Liver (tissue), 3 donors: ENCODE measurements at regions not wholly inside any gene's neighbourhood (a gene's known extent, or its start where the extent isn't known, plus 50 kb on each side); places are given as distances from the start of the nearest gene placed in this dataset.
A peak's percentile ranks its signal among the peaks of the same experiment; 100 is the strongest.

ENCODE experiments used
- ATF3 ChIP-seq: IDR thresholded peaks from 2 replicates; pipeline ENCODE4 v1.6.1; 2016; ENCODE audit warnings: antibody characterized with exemption
- CTCF ChIP-seq: fragments of 150-350 bp; IDR thresholded peaks from 2 replicates; pipeline ENCODE4 v1.5.1; 2017; ENCODE audit warnings: improper control_type of control experiment, low read depth, low read length; ENCODE audit not compliant: missing input control
- EGR1 ChIP-seq, 2 donors: IDR thresholded peaks; 2 replicates each; pipeline ENCODE4 v1.6.1; 2016 to 2018; ENCODE audit warnings: antibody characterized with exemption in 2 of 2, low read depth in 2 of 2
- JUND ChIP-seq, 2 donors: IDR thresholded peaks; 2 replicates each; pipeline ENCODE4 v1.6.1; 2016; ENCODE audit warnings: antibody characterized with exemption in 2 of 2
- MAX ChIP-seq: IDR thresholded peaks from 2 replicates; pipeline ENCODE4 v1.6.1; 2016; ENCODE audit warnings: antibody characterized with exemption
- RAD21 ChIP-seq, 2 donors: IDR thresholded peaks; 2 replicates each; pipeline ENCODE4 v1.6.1; 2016; ENCODE audit warnings: antibody characterized with exemption in 2 of 2, mild to moderate bottlenecking in 2 of 2
- REST ChIP-seq: IDR thresholded peaks from 2 replicates; pipeline ENCODE4 v1.6.1; 2016; ENCODE audit warnings: antibody characterized with exemption, mild to moderate bottlenecking
- RXRA ChIP-seq, 2 donors: IDR thresholded peaks; 2 replicates each; pipeline ENCODE4 v1.6.1; 2017 to 2018; ENCODE audit warnings: antibody characterized with exemption in 2 of 2, mild to moderate bottlenecking in 1 of 2
- TAF1 ChIP-seq: conservative IDR thresholded peaks from 2 replicates; pipeline ENCODE4 v1.6.1; 2016; ENCODE audit warnings: antibody characterized with exemption, mild to moderate bottlenecking
- YY1 ChIP-seq: IDR thresholded peaks from 2 replicates; pipeline ENCODE4 v1.6.1; 2016; ENCODE audit warnings: antibody characterized with exemption, mild to moderate bottlenecking
- ZBTB33 ChIP-seq: IDR thresholded peaks from 2 replicates; pipeline ENCODE4 v1.6.1; 2016; ENCODE audit warnings: antibody characterized with exemption
- donor health status: healthy.
- donor health status: healthy.

GRCh38 chr18:43571078-43571689 lies 293.9 kb upstream of the SYT4 start:
- no peak for TF ChIP-seq RXRA (IDR thresholded peaks at IDR 0.05)
- peak; percentile 85 for TF ChIP-seq CTCF
- TF ChIP-seq EGR1 (IDR thresholded peaks at IDR 0.05; ENCODE audit: low read depth in 2 of 2), result no peak
- no peak for TF ChIP-seq MAX
- no peak for TF ChIP-seq JUND (IDR thresholded peaks at IDR 0.05)
- TF ChIP-seq RAD21 (IDR thresholded peaks at IDR 0.05), result peak; percentile 87 to 88
- no peak for TF ChIP-seq TAF1
- no peak for TF ChIP-seq ZBTB33
- no peak for TF ChIP-seq REST
- TF ChIP-seq ATF3, result no peak
- TF ChIP-seq YY1, result peak; percentile 28
